H1 (cell line): ENCODE measurements at regions not wholly inside any gene's neighbourhood (a gene's known extent, or its start where the extent isn't known, plus 50 kb on each side); places are given as distances from the start of the nearest gene placed in this dataset.

Experiments used
- CTCF ChIA-PET: fragments of 300-600 bp; sonication (Branson Sonifier 250); formaldehyde crosslinking; loops from one replicate; lab custom pipeline; 2021; ENCODE audit not compliant: partially characterized antibody; lab: Charles Lee
- POLR2A ChIA-PET: fragments of 300-600 bp; sonication (Branson Sonifier 250); formaldehyde crosslinking; loops from one replicate; lab custom pipeline; 2021; ENCODE audit warnings: inconsistent platforms; ENCODE audit not compliant: partially characterized antibody; lab: Charles Lee
- DNase-seq, 2 experiments: peaks; one replicate each; pipeline versions ENCODE4 v3.0.0 to v3.0.0-alpha.2; 2010 to 2022; ENCODE audit warnings: low spot score in 2 of 2, low read depth in 1 of 2, mixed read lengths in 1 of 2
- FAIRE-seq: peaks from 2 replicates; lab custom pipeline; 2011; peaks lifted over from hg19 to GRCh38; lab: Jason Lieb, UNC
- H2AFZ ChIP-seq: 2 replicates; pipeline ENCODE4 v1.8.1; 2012; ENCODE audit warnings: low read length, inconsistent platforms
- H2AK5ac ChIP-seq: 2 replicates; pipeline ENCODE4 v1.6.1; 2013; ENCODE audit warnings: low read depth, low read length
- H2BK120ac ChIP-seq: replicated peaks from 2 replicates; pipeline ENCODE3; 2013; ENCODE audit warnings: low read depth, low read length, inconsistent platforms
- H2BK12ac ChIP-seq: 2 replicates; pipeline ENCODE4 v1.6.1; 2013; ENCODE audit warnings: low read depth, low read length
- H2BK15ac ChIP-seq: 2 replicates; pipeline ENCODE4 v1.6.1; 2013; ENCODE audit warnings: low read length
- H2BK20ac ChIP-seq: 2 replicates; pipeline ENCODE4 v1.6.1; 2013; ENCODE audit warnings: low read length
- H2BK5ac ChIP-seq: 2 replicates; pipeline ENCODE4 v1.6.1; 2013; ENCODE audit warnings: low read depth, low read length
- H3K14ac ChIP-seq: 2 replicates; pipeline ENCODE4 v1.6.1; 2013; ENCODE audit warnings: inconsistent platforms; ENCODE audit not compliant: insufficient read length
- H3K18ac ChIP-seq: 2 replicates; pipeline ENCODE4 v1.6.1; 2013; ENCODE audit warnings: low read length; ENCODE audit errors: extremely low read depth
- H3K23ac ChIP-seq: 2 replicates; pipeline ENCODE4 v1.6.1; 2013; ENCODE audit warnings: inconsistent platforms; ENCODE audit not compliant: insufficient read length
- H3K23me2 ChIP-seq: 2 replicates; pipeline ENCODE4 v1.6.1; 2013; ENCODE audit warnings: low read depth, low read length
- H3K27ac ChIP-seq: 2 replicates; pipeline ENCODE4 v1.6.1; 2011; ENCODE audit warnings: low read depth, low read length, inconsistent platforms
- H3K27me3 ChIP-seq, 4 experiments: replicated peaks in 1 of 4; 1 replicate in 1 of 4; 2 replicates in 3 of 4; pipeline versions ENCODE4 v1.6.1 to v1.8.1; 2011 to 2013; ENCODE audit warnings: low read length in 3 of 4, mild to moderate bottlenecking in 3 of 4, inconsistent platforms in 2 of 4, mixed read lengths in 2 of 4, moderate library complexity in 1 of 4; ENCODE audit not compliant: control insufficient read depth in 3 of 4, insufficient read depth in 3 of 4; ENCODE audit errors: extremely low read depth in 1 of 4
- H3K36me3 ChIP-seq, 4 experiments: 2 replicates each; pipeline versions ENCODE4 v1.6.1 to v1.8.1; 2011 to 2013; ENCODE audit warnings: mild to moderate bottlenecking in 4 of 4, low read length in 3 of 4, moderate library complexity in 2 of 4, control low read depth in 1 of 4, inconsistent platforms in 1 of 4; ENCODE audit not compliant: insufficient read depth in 4 of 4, control insufficient read depth in 2 of 4
- H3K4ac ChIP-seq: replicated peaks from 2 replicates; pipeline ENCODE3; 2013; ENCODE audit warnings: low read length, low read depth, mixed read lengths, inconsistent platforms; ENCODE audit not compliant: insufficient read length
- H3K4me1 ChIP-seq, 4 experiments: replicated peaks in 1 of 4; 1 replicate in 1 of 4; 2 replicates in 3 of 4; pipeline versions ENCODE4 v1.6.1 to v1.8.1; 2011 to 2013; ENCODE audit warnings: low read length in 3 of 4, inconsistent platforms in 2 of 4, mixed read lengths in 1 of 4; ENCODE audit not compliant: insufficient read depth in 4 of 4, control insufficient read depth in 3 of 4
- H3K4me2 ChIP-seq, 2 experiments: 2 replicates each; pipeline versions ENCODE4 v1.6.1 to v1.8.1; 2011 to 2013; ENCODE audit warnings: low read depth in 2 of 2, low read length in 2 of 2, control low read depth in 1 of 2, inconsistent platforms in 1 of 2, mild to moderate bottlenecking in 1 of 2; ENCODE audit not compliant: insufficient read depth in 1 of 2
- H3K4me3 ChIP-seq, 4 experiments: fragments of 200-600, 300-600 bp in 1 of 4; sonication (generic), shearing (Covaris generic), sonication (Bioruptor Twin) in 1 of 4; 2 replicates each; pipeline versions ENCODE4 v1.5.1 to v1.8.1; 2011 to 2016; ENCODE audit warnings: low read length in 4 of 4, low read depth in 3 of 4, control low read depth in 2 of 4, inconsistent platforms in 2 of 4, mild to moderate bottlenecking in 2 of 4, mixed read lengths in 1 of 4, moderate library complexity in 1 of 4; ENCODE audit not compliant: insufficient read depth in 2 of 4; ENCODE audit errors: extremely low read depth in 1 of 4
- H3K56ac ChIP-seq: replicated peaks from 2 replicates; pipeline ENCODE3; 2013; ENCODE audit warnings: low read depth, mild to moderate bottlenecking, mixed read lengths, low read length, inconsistent platforms; ENCODE audit not compliant: insufficient read length
- H3K79me1 ChIP-seq: 2 replicates; pipeline ENCODE4 v1.6.1; 2013; ENCODE audit warnings: low read depth, low read length, control low read depth
- H3K79me2 ChIP-seq, 2 experiments: 2 replicates each; pipeline versions ENCODE4 v1.6.1 to v1.8.1; 2012 to 2013; ENCODE audit warnings: low read length in 2 of 2, mild to moderate bottlenecking in 2 of 2, inconsistent platforms in 1 of 2; ENCODE audit not compliant: insufficient read depth in 2 of 2, control insufficient read depth in 1 of 2
- H3K9ac ChIP-seq, 4 experiments: replicated peaks in 1 of 4; 1 replicate in 1 of 4; 2 replicates in 3 of 4; pipeline versions ENCODE4 v1.6.1 to v1.8.1; 2011 to 2013; ENCODE audit warnings: low read depth in 3 of 4, low read length in 3 of 4, control low read depth in 2 of 4, mild to moderate bottlenecking in 2 of 4, moderate library complexity in 2 of 4, inconsistent platforms in 1 of 4; ENCODE audit errors: extremely low read depth in 1 of 4
- H3K9me3 ChIP-seq, 2 experiments: 2 replicates each; pipeline versions ENCODE4 v1.6.1 to v1.8.1; 2012 to 2013; ENCODE audit warnings: mild to moderate bottlenecking in 2 of 2, moderate library complexity in 2 of 2, control low read depth in 1 of 2, inconsistent platforms in 1 of 2, low read depth in 1 of 2, low read length in 1 of 2, mixed read lengths in 1 of 2; ENCODE audit not compliant: insufficient read depth in 2 of 2
- H4K20me1 ChIP-seq, 2 experiments: replicated peaks in 1 of 2; 2 replicates each; pipeline versions ENCODE3 to v1.8.1; 2011 to 2013; ENCODE audit warnings: inconsistent platforms in 2 of 2, low read length in 2 of 2, mild to moderate bottlenecking in 1 of 2; ENCODE audit not compliant: insufficient read depth in 2 of 2, control insufficient read depth in 1 of 2
- H4K5ac ChIP-seq: 2 replicates; pipeline ENCODE4 v1.6.1; 2013; ENCODE audit warnings: low read length, low read depth, mixed read lengths, inconsistent platforms; ENCODE audit not compliant: insufficient read length
- H4K8ac ChIP-seq: 2 replicates; pipeline ENCODE4 v1.8.0; 2013; ENCODE audit warnings: mild to moderate bottlenecking, moderate library complexity, low read length, inconsistent platforms; ENCODE audit not compliant: insufficient read depth; ENCODE audit errors: extremely low read depth
- H4K91ac ChIP-seq: replicated peaks from 2 replicates; pipeline ENCODE3; 2013; ENCODE audit warnings: low read length, mixed read lengths, inconsistent platforms; ENCODE audit not compliant: insufficient read length
- BRCA1 ChIP-seq: IDR thresholded peaks from 2 replicates; pipeline ENCODE4 v1.6.1; 2012; ENCODE audit warnings: low read depth, low read length, improper control_type of control experiment
- CBX8 ChIP-seq: fragments of 300-800, 300-1000 bp; sonication (generic); IDR thresholded peaks from 2 replicates; pipeline ENCODE4 v1.7.1; 2016; ENCODE audit warnings: low read depth, low read length, borderline replicate concordance
- CHD2 ChIP-seq: IDR thresholded peaks from 2 replicates; pipeline ENCODE4 v1.6.1; 2012; ENCODE audit warnings: low read length, improper control_type of control experiment
- NANOG ChIP-seq: IDR thresholded peaks from 2 replicates; pipeline ENCODE4 v1.6.1; 2011; ENCODE audit warnings: low read length, low read depth, mild to moderate bottlenecking, inconsistent platforms; ENCODE audit not compliant: insufficient read depth, poor library complexity, severe bottlenecking
- RNF2 ChIP-seq: fragments of 200-900, 300-1000 bp; sonication (generic); IDR thresholded peaks from 2 replicates; pipeline ENCODE4 v1.7.1; 2016; ENCODE audit warnings: borderline replicate concordance, low read depth, mild to moderate bottlenecking, antibody characterized with exemption, low read length; ENCODE audit not compliant: poor library complexity, severe bottlenecking; ENCODE audit errors: missing control alignments
- RXRA ChIP-seq: IDR thresholded peaks from 2 replicates; pipeline ENCODE4 v1.6.1; 2011; ENCODE audit warnings: low read depth, mild to moderate bottlenecking, low read length, moderate library complexity; ENCODE audit not compliant: insufficient read depth
- SAP30 ChIP-seq: fragments of 300-600 bp; sonication (generic); IDR thresholded peaks from 2 replicates; pipeline ENCODE4 v1.7.1; 2012; ENCODE audit warnings: low read length, moderate library complexity, mild to moderate bottlenecking, inconsistent platforms; ENCODE audit not compliant: insufficient read depth, insufficient replicate concordance
- SIN3A ChIP-seq, 2 experiments: IDR thresholded peaks in 1 of 2; conservative IDR thresholded peaks in 1 of 2; 2 replicates each; pipeline ENCODE4 v1.6.1; 2011 to 2012; ENCODE audit warnings: low read length in 2 of 2, improper control_type of control experiment in 1 of 2, low read depth in 1 of 2, mild to moderate bottlenecking in 1 of 2
- SIRT6 ChIP-seq: IDR thresholded peaks from one replicate; pipeline ENCODE4 v1.7.1; 2012; ENCODE audit warnings: low read length, inconsistent platforms
- TBP ChIP-seq: IDR thresholded peaks from 2 replicates; pipeline ENCODE4 v1.6.1; 2011; ENCODE audit warnings: low read depth, low read length, improper control_type of control experiment
- YY1 ChIP-seq: IDR thresholded peaks from 2 replicates; pipeline ENCODE4 v1.6.1; 2011; ENCODE audit warnings: low read depth, mild to moderate bottlenecking, low read length
- WGBS, 2 experiments: shearing (Covaris generic) in 1 of 2; methylation state at CpG; one replicate each; pipeline versions ENCODE4 v1.1.6 to v1.1.7; 2013 to 2015; ENCODE audit warnings: low lambda C conversion rate in 2 of 2, mixed read lengths in 2 of 2, inconsistent platforms in 1 of 2, low coverage in 1 of 2, missing lambda C conversion rate in 1 of 2; ENCODE audit not compliant: insufficient replicate concordance in 2 of 2, insufficient coverage in 1 of 2, insufficient read length in 1 of 2; ENCODE audit errors: extremely low coverage in 1 of 2, missing lambda C conversion rate in 1 of 2; 5-methylcytosine and 5-hydroxymethylcytosine counted together
- TF ChIP-seq, protein P1 (sequence below): IDR thresholded peaks from 2 replicates; pipeline ENCODE4 v1.6.1; 2011; ENCODE audit warnings: low read length, improper control_type of control experiment

DNA sequence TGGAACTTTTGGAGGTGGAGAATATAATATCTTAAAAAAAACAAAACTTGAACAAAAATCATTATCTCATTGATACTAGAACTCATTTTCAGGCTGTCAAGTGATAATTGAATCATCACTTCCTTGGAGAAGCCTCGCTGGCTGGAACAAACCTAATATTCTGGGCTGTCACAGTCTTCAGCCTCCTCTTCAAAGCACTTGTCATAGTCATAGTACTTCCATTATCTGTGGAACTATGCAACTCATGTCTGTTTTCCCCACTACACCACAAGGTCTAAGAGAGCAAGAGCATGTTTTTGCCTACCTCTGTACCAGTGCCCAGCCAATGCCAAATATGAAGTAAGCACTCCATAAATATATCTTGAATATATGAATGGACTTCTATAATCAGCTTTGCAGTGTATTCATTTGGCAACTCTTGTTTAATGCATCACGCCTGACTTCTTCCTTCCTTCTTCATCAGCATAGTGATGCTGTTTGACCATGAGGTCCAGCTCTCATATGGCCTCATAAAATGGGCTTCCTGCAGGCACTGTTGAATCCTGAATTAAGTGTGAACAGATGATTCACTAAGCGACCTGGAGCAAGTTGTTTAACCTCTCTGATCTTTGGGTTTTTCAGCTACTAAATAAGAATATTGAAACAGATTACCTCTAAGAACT, 86.6 kb upstream of the SNRK start:
- Histone ChIP-seq H3K27me3 (peaks cover 0 to 1% (median 0%) of the 10 kb centered on the region in 4 experiments; a peak in 1 of 7 replicates), H3K14ac (no peak overlapping the region), H3K4me1 (no peaks in the 10 kb centered on the region), H3K56ac (no peak overlapping the region), H2BK5ac (no peak overlapping the region), H4K5ac (no peak overlapping the region), H3K79me1 (no peaks in the 10 kb centered on the region), H2BK12ac (no peak overlapping the region), H2BK15ac (no peak overlapping the region), H3K4me3 (no peak overlapping the region), H3K79me2 (no peaks in the 10 kb centered on the region), H2BK20ac (no peak overlapping the region), H2AK5ac (no peak overlapping the region), H2AFZ (no peak overlapping the region), H3K9me3 (no peaks in the 10 kb centered on the region), H3K36me3 (no peaks in the 10 kb centered on the region), H4K91ac (no peak overlapping the region), H3K27ac (no peak overlapping the region), H4K20me1 (no peaks in the 10 kb centered on the region), H3K18ac (no peak overlapping the region), H3K23ac (no peak overlapping the region), H3K9ac (no peak overlapping the region), H3K4me2 (no peak overlapping the region), H2BK120ac (no peak overlapping the region), H4K8ac (no peak overlapping the region), H3K23me2 (no peaks in the 10 kb centered on the region; the same call in 1 of the 2 replicates), H3K4ac (no peak overlapping the region)
- POLR2A ChIA-PET = no interaction called here
- no peak for DNase-seq
- WGBS, 2 experiments = 94% methylated on average over 3 of the region's 3 CpGs; no CpG with 5 or more reads in 1 of the 2 experiments
- FAIRE-seq = no peak
- CTCF ChIA-PET = interaction anchor here (1.0 kb wide), 1 partner anchor 112 kb away, joined by 4 read pairs; no protein-coding TSS in a partner anchor
- TF ChIP-seq SIRT6 = no peak
- TF ChIP-seq SAP30 = no peak
- no peak for TF ChIP-seq SIN3A (conservative IDR thresholded peaks at IDR 0.05 in 1 of 2, IDR thresholded peaks at IDR 0.05 in 1 of 2; ENCODE audit: low read depth in 1 of 2, low read length in 2 of 2)
- TF ChIP-seq BRCA1 = no peak
- no peak for TF ChIP-seq RXRA
- TF ChIP-seq TBP = no peak
- no peak for TF ChIP-seq CHD2
- TF ChIP-seq CBX8 = no peak
- TF ChIP-seq YY1 = no peak
- TF ChIP-seq NANOG = no peak
- TF ChIP-seq, protein P1, sequence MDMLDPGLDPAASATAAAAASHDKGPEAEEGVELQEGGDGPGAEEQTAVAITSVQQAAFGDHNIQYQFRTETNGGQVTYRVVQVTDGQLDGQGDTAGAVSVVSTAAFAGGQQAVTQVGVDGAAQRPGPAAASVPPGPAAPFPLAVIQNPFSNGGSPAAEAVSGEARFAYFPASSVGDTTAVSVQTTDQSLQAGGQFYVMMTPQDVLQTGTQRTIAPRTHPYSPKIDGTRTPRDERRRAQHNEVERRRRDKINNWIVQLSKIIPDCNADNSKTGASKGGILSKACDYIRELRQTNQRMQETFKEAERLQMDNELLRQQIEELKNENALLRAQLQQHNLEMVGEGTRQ = no peak
- TF ChIP-seq RNF2 = no peak
